ENCODE measurements at regions not wholly inside any gene's neighbourhood (a gene's known extent, or its start where the extent isn't known, plus 50 kb on each side); places are given as distances from the start of the nearest gene placed in this dataset.

GRCh38 chr1:29653886-29654450 is 417.6 kb downstream of the PTPRU start:
- TF ChIP-seq, protein P1, sequence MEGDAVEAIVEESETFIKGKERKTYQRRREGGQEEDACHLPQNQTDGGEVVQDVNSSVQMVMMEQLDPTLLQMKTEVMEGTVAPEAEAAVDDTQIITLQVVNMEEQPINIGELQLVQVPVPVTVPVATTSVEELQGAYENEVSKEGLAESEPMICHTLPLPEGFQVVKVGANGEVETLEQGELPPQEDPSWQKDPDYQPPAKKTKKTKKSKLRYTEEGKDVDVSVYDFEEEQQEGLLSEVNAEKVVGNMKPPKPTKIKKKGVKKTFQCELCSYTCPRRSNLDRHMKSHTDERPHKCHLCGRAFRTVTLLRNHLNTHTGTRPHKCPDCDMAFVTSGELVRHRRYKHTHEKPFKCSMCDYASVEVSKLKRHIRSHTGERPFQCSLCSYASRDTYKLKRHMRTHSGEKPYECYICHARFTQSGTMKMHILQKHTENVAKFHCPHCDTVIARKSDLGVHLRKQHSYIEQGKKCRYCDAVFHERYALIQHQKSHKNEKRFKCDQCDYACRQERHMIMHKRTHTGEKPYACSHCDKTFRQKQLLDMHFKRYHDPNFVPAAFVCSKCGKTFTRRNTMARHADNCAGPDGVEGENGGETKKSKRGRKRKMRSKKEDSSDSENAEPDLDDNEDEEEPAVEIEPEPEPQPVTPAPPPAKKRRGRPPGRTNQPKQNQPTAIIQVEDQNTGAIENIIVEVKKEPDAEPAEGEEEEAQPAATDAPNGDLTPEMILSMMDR (IDR thresholded peaks at IDR 0.05), result no peak
- no peak for TF ChIP-seq EP300 (IDR thresholded peaks at IDR 0.05)

Measured in upper lobe of left lung (tissue), 4 donors.